WTC11 (cell line): ENCODE measurements at regions not wholly inside any gene's neighbourhood (a gene's known extent, or its start where the extent isn't known, plus 50 kb on each side); places are given as distances from the start of the nearest gene placed in this dataset.

Source experiments
- ATAC-seq: fragments of 200-7000 bp; cut with Tn5 transposase; 2 replicates; pipeline ENCODE4 v1.10.0; 2021; ENCODE audit warnings: mild to moderate bottlenecking, moderate library complexity
- CTCF ChIA-PET: fragments of 300-600 bp; sonication (Branson Sonifier 250); formaldehyde crosslinking; loops from one replicate; lab custom pipeline; 2021; ENCODE audit warnings: antibody characterized with exemption; lab: Charles Lee
- POLR2A ChIA-PET: fragments of 350-600 bp; sonication (Branson Sonifier 250); formaldehyde crosslinking; loops from one replicate; lab custom pipeline; 2021; ENCODE audit warnings: antibody characterized with exemption; lab: Charles Lee
- DNase-seq: peaks from one replicate; pipeline ENCODE4 v3.0.0; 2021; ENCODE audit warnings: low spot score
- H3K27ac Mint-ChIP-seq: 2 replicates; pipeline ENCODE4 v1.8.0; 2021; ENCODE audit warnings: mixed read lengths
- H3K27me3 Mint-ChIP-seq: 2 replicates; pipeline ENCODE4 v1.8.0; 2021; ENCODE audit warnings: low read depth, mild to moderate bottlenecking, moderate library complexity, mixed read lengths
- H3K36me3 Mint-ChIP-seq: 2 replicates; pipeline ENCODE4 v1.8.0; 2021; ENCODE audit warnings: mixed read lengths
- H3K4me1 Mint-ChIP-seq: 2 replicates; pipeline ENCODE4 v1.8.0; 2022; ENCODE audit warnings: mixed read lengths
- H3K4me3 Mint-ChIP-seq: 2 replicates; pipeline ENCODE4 v1.8.0; 2021; ENCODE audit warnings: mild to moderate bottlenecking, moderate library complexity, mixed read lengths
- H3K9me3 Mint-ChIP-seq: 2 replicates; pipeline ENCODE4 v1.8.0; 2021; ENCODE audit warnings: mixed read lengths
- ARID4B ChIP-seq: sonication (generic); formaldehyde crosslinking; IDR thresholded peaks from 2 replicates; pipeline ENCODE4 v1.8.0; 2023; ENCODE audit warnings: missing genetic modification reagents, mild to moderate bottlenecking, borderline replicate concordance
- ATF1 ChIP-seq: sonication (generic); formaldehyde crosslinking; IDR thresholded peaks from 2 replicates; pipeline ENCODE4 v1.8.1; 2023; ENCODE audit warnings: mild to moderate bottlenecking, moderate library complexity, missing genetic modification reagents
- GRHL2 ChIP-seq: fragments of 250-450 bp; sonication (Bioruptor Pico); IDR thresholded peaks from 2 replicates; pipeline ENCODE4 v1.8.0; 2022; ENCODE audit warnings: mild to moderate bottlenecking, moderate library complexity; ENCODE audit not compliant: insufficient replicate concordance, severe bottlenecking
- GTF2I ChIP-seq: fragments of 250-450 bp; sonication (Bioruptor Pico); conservative IDR thresholded peaks from 2 replicates; pipeline ENCODE4 v1.4.0; 2021; ENCODE audit warnings: mild to moderate bottlenecking
- JUN ChIP-seq: sonication (generic); formaldehyde crosslinking; IDR thresholded peaks from 2 replicates; pipeline ENCODE4 v1.8.0; 2023; ENCODE audit warnings: mild to moderate bottlenecking, missing genetic modification reagents
- KAT7 ChIP-seq: sonication (generic); formaldehyde crosslinking; IDR thresholded peaks from 2 replicates; pipeline ENCODE4 v1.8.1; 2023; ENCODE audit warnings: missing genetic modification reagents, mild to moderate bottlenecking, borderline replicate concordance
- ZBTB21 ChIP-seq: sonication (generic); formaldehyde crosslinking; IDR thresholded peaks from 2 replicates; pipeline ENCODE4 v1.8.1; 2023; ENCODE audit warnings: mild to moderate bottlenecking, missing genetic modification reagents, borderline replicate concordance
- ZNF263 ChIP-seq: sonication (generic); formaldehyde crosslinking; IDR thresholded peaks from 2 replicates; pipeline ENCODE4 v1.8.1; 2022; ENCODE audit warnings: low read depth, mild to moderate bottlenecking, moderate library complexity, missing genetic modification reagents
- TF ChIP-seq, protein P1 (sequence below): fragments of 250-450 bp; sonication (Bioruptor Pico); IDR thresholded peaks from 2 replicates; pipeline ENCODE4 v2.1.2; 2022; ENCODE audit warnings: mild to moderate bottlenecking, moderate library complexity
- TF ChIP-seq, protein P2 (sequence below): sonication (generic); formaldehyde crosslinking; IDR thresholded peaks from 2 replicates; pipeline ENCODE4 v1.8.0; 2023; ENCODE audit warnings: missing genetic modification reagents
- TF ChIP-seq, protein P3 (sequence below): fragments of 200-600 bp; IDR thresholded peaks from 2 replicates; pipeline ENCODE4 v1.8.0; 2022; ENCODE audit warnings: antibody characterized with exemption
- TF ChIP-seq, protein P4 (sequence below): sonication (generic); formaldehyde crosslinking; IDR thresholded peaks from 2 replicates; pipeline ENCODE4 v1.8.1; 2023; ENCODE audit warnings: mild to moderate bottlenecking, missing genetic modification reagents
- TF ChIP-seq, protein P5 (sequence below): sonication (generic); formaldehyde crosslinking; IDR thresholded peaks from 2 replicates; pipeline ENCODE4 v1.8.1; 2023; ENCODE audit warnings: mild to moderate bottlenecking, missing genetic modification reagents, moderate library complexity

DNA sequence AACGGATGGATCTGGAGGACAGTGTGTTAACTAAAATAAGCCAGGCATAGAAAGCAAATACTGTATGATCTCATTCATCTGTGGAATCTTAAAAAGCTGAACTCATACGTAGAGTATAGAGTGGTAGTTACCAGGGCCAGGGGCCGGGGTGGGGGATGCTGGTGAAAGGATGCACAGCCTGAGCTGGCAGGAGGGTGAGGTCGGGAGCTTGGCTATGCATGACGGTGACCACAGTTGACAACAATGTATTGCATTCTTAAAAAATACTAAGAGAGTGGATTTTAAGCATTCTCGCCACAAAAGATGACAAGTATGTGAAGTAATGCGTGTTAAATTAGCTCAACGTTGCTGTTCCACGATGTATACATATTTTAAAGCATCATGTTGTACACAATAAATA is 351.3 kb downstream of the TMEM121 start:
- ChIA-PET POLR2A (no interaction called here), CTCF (no interaction called here)
- peaks cover 60% of the 10 kb centered on the region for H3K9me3 Mint-ChIP-seq
- no peak overlapping the region for H3K4me3 Mint-ChIP-seq
- ATAC-seq (no peak), DNase-seq (no peak)
- peaks cover 63% of the 10 kb centered on the region for H3K36me3 Mint-ChIP-seq
- peaks cover 18% of the 10 kb centered on the region for H3K27me3 Mint-ChIP-seq
- TF ChIP-seq, protein P1, sequence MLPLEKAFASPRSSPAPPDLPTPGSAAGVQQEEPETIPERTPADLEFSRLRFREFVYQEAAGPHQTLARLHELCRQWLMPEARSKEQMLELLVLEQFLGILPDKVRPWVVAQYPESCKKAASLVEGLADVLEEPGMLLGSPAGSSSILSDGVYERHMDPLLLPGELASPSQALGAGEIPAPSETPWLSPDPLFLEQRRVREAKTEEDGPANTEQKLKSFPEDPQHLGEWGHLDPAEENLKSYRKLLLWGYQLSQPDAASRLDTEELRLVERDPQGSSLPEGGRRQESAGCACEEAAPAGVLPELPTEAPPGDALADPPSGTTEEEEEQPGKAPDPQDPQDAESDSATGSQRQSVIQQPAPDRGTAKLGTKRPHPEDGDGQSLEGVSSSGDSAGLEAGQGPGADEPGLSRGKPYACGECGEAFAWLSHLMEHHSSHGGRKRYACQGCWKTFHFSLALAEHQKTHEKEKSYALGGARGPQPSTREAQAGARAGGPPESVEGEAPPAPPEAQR: no peak
- TF ChIP-seq JUN (no peak), ARID4B (CRISPR knock-in tag) (no peak), KAT7 (CRISPR knock-in tag) (no peak), GRHL2 (no peak)
- TF ChIP-seq, all 79 proteins: peak for 0
- no peak overlapping the region for H3K27ac Mint-ChIP-seq
- H3K4me1 Mint-ChIP-seq: no peaks in the 10 kb centered on the region

- peaks cover 55% of the 10 kb centered on the region for H3K9me3 Mint-ChIP-seq
- DNase-seq (no peak), ATAC-seq (no peak)
- no peaks in the 10 kb centered on the region for H3K4me1 Mint-ChIP-seq
- no peak overlapping the region for H3K27ac Mint-ChIP-seq
- no peak overlapping the region for H3K4me3 Mint-ChIP-seq
- TF ChIP-seq ATF1 (no peak), ZNF263 (CRISPR knock-in tag) (no peak), KAT7 (CRISPR knock-in tag) (no peak), ZBTB21 (CRISPR knock-in tag) (no peak), GTF2I (no peak)
- TF ChIP-seq, protein P2, sequence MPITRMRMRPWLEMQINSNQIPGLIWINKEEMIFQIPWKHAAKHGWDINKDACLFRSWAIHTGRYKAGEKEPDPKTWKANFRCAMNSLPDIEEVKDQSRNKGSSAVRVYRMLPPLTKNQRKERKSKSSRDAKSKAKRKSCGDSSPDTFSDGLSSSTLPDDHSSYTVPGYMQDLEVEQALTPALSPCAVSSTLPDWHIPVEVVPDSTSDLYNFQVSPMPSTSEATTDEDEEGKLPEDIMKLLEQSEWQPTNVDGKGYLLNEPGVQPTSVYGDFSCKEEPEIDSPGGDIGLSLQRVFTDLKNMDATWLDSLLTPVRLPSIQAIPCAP (CRISPR knock-in tag): no peak
- TF ChIP-seq, protein P3, sequence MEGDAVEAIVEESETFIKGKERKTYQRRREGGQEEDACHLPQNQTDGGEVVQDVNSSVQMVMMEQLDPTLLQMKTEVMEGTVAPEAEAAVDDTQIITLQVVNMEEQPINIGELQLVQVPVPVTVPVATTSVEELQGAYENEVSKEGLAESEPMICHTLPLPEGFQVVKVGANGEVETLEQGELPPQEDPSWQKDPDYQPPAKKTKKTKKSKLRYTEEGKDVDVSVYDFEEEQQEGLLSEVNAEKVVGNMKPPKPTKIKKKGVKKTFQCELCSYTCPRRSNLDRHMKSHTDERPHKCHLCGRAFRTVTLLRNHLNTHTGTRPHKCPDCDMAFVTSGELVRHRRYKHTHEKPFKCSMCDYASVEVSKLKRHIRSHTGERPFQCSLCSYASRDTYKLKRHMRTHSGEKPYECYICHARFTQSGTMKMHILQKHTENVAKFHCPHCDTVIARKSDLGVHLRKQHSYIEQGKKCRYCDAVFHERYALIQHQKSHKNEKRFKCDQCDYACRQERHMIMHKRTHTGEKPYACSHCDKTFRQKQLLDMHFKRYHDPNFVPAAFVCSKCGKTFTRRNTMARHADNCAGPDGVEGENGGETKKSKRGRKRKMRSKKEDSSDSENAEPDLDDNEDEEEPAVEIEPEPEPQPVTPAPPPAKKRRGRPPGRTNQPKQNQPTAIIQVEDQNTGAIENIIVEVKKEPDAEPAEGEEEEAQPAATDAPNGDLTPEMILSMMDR: no peak
- TF ChIP-seq, protein P4, sequence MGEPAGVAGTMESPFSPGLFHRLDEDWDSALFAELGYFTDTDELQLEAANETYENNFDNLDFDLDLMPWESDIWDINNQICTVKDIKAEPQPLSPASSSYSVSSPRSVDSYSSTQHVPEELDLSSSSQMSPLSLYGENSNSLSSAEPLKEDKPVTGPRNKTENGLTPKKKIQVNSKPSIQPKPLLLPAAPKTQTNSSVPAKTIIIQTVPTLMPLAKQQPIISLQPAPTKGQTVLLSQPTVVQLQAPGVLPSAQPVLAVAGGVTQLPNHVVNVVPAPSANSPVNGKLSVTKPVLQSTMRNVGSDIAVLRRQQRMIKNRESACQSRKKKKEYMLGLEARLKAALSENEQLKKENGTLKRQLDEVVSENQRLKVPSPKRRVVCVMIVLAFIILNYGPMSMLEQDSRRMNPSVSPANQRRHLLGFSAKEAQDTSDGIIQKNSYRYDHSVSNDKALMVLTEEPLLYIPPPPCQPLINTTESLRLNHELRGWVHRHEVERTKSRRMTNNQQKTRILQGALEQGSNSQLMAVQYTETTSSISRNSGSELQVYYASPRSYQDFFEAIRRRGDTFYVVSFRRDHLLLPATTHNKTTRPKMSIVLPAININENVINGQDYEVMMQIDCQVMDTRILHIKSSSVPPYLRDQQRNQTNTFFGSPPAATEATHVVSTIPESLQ (CRISPR knock-in tag): no peak
- TF ChIP-seq, protein P5, sequence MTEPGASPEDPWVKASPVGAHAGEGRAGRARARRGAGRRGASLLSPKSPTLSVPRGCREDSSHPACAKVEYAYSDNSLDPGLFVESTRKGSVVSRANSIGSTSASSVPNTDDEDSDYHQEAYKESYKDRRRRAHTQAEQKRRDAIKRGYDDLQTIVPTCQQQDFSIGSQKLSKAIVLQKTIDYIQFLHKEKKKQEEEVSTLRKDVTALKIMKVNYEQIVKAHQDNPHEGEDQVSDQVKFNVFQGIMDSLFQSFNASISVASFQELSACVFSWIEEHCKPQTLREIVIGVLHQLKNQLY (CRISPR knock-in tag): no peak
- TF ChIP-seq, all 79 proteins: peak for 0
- H3K27me3 Mint-ChIP-seq: peaks cover 18% of the 10 kb centered on the region
- ChIA-PET POLR2A (no interaction called here), CTCF (no interaction called here)
- H3K36me3 Mint-ChIP-seq: peaks cover 58% of the 10 kb centered on the region
Observed at GRCh38 chr14:105878125-105878524, 351.7 kb downstream of the TMEM121 start.
